ENCODE measurements at regions not wholly inside any gene's neighbourhood (a gene's known extent, or its start where the extent isn't known, plus 50 kb on each side); places are given as distances from the start of the nearest gene placed in this dataset.

DNA sequence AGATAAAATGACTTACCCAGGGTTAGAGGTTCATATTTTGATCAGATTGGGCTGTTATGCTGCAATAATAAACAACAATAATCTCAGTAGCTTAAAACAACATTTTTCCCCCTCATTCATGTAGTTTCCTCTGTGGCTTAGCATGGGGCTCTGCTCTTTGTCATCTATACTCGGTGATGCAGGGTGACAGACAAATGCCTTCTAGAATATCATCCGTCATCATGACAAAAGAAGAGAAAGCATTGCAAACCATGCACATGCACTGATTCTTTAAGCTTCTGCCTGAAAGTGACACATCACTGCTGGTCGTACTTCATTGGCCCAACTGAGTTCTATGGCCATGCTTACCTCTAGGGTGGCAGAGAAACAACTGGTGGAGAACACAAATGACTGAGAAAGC is 58.8 kb upstream of the MAMDC2 start:
- ATAC-seq (ENCODE audit: low read depth) (no peak), DNase-seq (ENCODE audit: low spot score in 2 of 2) (no peak)
- H3K4me1 Mint-ChIP-seq, result no peaks in the 10 kb centered on the region
- no peaks in the 10 kb centered on the region for H3K36me3 Mint-ChIP-seq
- no peaks in the 10 kb centered on the region for H3K9me3 Mint-ChIP-seq
- peaks cover 6% of the 10 kb centered on the region for H3K27me3 Mint-ChIP-seq
- no peak overlapping the region for H3K4me3 Mint-ChIP-seq
- no peak overlapping the region for H3K27ac Mint-ChIP-seq

DNA sequence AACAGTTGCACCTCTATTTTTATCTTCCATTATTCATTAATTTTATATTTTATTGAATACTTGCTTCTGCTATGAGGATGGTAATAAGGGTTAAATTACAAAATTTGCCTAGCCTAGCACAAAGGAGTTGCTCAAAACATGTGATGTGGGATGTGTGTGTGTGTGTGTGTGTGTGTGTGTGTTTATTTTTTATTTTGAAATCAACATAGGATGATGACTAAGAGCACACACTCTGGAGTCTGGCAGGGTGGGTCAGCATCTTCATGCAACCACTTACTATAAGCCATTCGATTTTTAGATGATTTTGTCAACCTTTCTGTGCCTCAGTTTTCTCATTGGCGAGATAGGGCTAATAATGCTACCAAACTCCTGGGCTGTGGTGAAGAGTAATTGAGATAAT is 57.7 kb upstream of the MAMDC2 start:
- H3K36me3 Mint-ChIP-seq, result no peaks in the 10 kb centered on the region
- no peak for ATAC-seq (ENCODE audit: low read depth)
- no peaks in the 10 kb centered on the region for H3K9me3 Mint-ChIP-seq
- no peak overlapping the region for H3K27ac Mint-ChIP-seq
- H3K4me3 Mint-ChIP-seq, result no peak overlapping the region
- H3K4me1 Mint-ChIP-seq, result no peaks in the 10 kb centered on the region
- peaks cover 8% of the 10 kb centered on the region for H3K27me3 Mint-ChIP-seq
- no peak for DNase-seq (ENCODE audit: low spot score in 2 of 2)

DNA sequence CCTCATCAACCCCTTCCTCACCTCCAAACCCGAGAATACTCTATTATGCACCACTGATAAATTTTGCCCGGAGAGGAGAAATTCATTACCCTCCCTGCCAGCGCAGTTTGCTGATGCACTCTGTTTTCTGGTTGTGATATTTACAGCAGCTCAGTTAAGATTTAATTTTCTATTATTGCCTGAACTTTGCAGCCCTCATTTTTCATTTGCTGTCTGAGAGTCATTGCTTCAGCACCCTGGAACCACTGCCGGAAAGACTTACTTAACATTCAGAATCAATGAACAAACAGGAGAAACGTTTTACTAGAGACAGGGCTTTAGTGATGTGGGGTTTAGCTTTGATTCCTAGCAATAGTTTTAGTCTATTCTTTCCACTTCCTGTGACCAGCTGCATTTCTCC is 56.7 kb upstream of the MAMDC2 start:
- ATAC-seq (ENCODE audit: low read depth) (no peak), DNase-seq (ENCODE audit: low spot score in 2 of 2) (no peak)
- no peaks in the 10 kb centered on the region for H3K36me3 Mint-ChIP-seq
- no peaks in the 10 kb centered on the region for H3K9me3 Mint-ChIP-seq
- H3K4me3 Mint-ChIP-seq, result no peak overlapping the region
- H3K4me1 Mint-ChIP-seq, result no peaks in the 10 kb centered on the region
- H3K27me3 Mint-ChIP-seq, result peaks cover 10% of the 10 kb centered on the region
- no peak overlapping the region for H3K27ac Mint-ChIP-seq

DNA sequence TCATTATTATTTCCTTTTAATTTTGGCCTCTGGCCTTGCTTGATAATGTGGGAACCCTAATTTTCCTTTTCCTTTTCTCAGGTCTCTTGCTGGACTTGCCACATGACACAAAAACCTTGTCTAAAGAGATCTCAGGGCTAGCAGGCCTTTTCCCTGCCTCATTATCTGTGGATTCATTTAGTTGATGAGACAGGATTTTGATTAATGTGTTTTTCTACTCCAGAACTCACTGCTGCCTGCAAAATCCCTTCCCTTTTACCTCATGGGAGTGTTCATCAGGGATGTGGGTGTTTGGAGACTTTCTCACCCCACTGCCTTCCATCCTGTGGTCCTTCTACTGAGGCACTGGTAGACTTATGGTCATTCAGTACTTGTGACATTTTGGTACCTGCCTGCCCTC is 56.2 kb upstream of the MAMDC2 start:
- DNase-seq (ENCODE audit: low spot score in 2 of 2) (no peak), ATAC-seq (ENCODE audit: low read depth) (no peak)
- Mint-ChIP-seq H3K27ac (no peak overlapping the region), H3K36me3 (no peaks in the 10 kb centered on the region), H3K4me1 (no peaks in the 10 kb centered on the region), H3K27me3 (peaks cover 10% of the 10 kb centered on the region), H3K9me3 (no peaks in the 10 kb centered on the region), H3K4me3 (no peak overlapping the region)

DNA sequence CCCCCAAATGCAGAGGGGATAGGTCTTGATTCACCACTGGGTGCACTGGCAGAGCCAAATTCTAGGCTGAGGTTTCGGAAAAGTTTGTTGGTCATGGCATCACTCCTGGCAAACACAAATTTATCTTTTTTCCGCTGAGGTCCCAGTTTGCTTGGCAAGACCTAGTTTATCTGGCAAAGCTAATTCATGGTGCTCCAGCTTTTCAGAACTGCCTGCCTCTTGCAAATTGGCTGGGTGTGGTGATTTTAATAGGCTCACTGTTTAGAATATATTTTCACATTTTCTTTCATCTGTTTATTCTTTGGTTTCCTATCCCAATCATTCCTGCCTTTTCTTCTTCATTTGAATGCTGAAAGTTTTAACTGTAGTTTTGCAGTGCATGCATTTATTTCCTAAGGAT is 50.5 kb upstream of the MAMDC2 start:
- ATAC-seq (ENCODE audit: low read depth) (no peak), DNase-seq (ENCODE audit: low spot score in 2 of 2) (no peak)
- Mint-ChIP-seq H3K27me3 (peaks cover 10% of the 10 kb centered on the region), H3K9me3 (peaks cover 2% of the 10 kb centered on the region), H3K27ac (no peak overlapping the region), H3K4me3 (no peak overlapping the region), H3K36me3 (no peaks in the 10 kb centered on the region), H3K4me1 (no peaks in the 10 kb centered on the region)

Measured in memory B cell (primary cell).